Caco-2 (cell line): ENCODE measurements at regions not wholly inside any gene's neighbourhood (a gene's known extent, or its start where the extent isn't known, plus 50 kb on each side); places are given as distances from the start of the nearest gene placed in this dataset.

Experiments used
- BruUV-seq: library from RNA; stranded (reverse); fragments of 400-500 nt; replicated peaks from 2 replicates; lab custom pipeline; 2021; lab: Mats Ljungman, UMichigan
- CTCF ChIA-PET: fragments of 300-600 bp; sonication (Branson Sonifier 250); formaldehyde crosslinking; loops from one replicate; lab custom pipeline; 2022; ENCODE audit warnings: antibody characterized with exemption; lab: Charles Lee
- POLR2A ChIA-PET: fragments of 300-600 bp; sonication (Branson Sonifier 250); formaldehyde crosslinking; loops from one replicate; lab custom pipeline; 2022; ENCODE audit warnings: antibody characterized with exemption; lab: Charles Lee
- DNase-seq, 2 experiments: peaks; one replicate each; pipeline versions ENCODE4 v3.0.0 to v3.0.0-alpha.2; 2020 to 2022
- H3K27me3 ChIP-seq: replicated peaks from 2 replicates; pipeline ENCODE4 v1.6.0; 2011; ENCODE audit warnings: low read length; ENCODE audit not compliant: control insufficient read depth, insufficient read depth
- H3K36me3 ChIP-seq: 2 replicates; pipeline ENCODE4 v1.5.1; 2011; ENCODE audit warnings: low read length; ENCODE audit not compliant: control insufficient read depth, insufficient read depth
- H3K4me1 ChIP-seq: fragments of 250-450 bp; sonication (Bioruptor Pico); 2 replicates; pipeline ENCODE4 v1.5.1; 2020; ENCODE audit warnings: mild to moderate bottlenecking
- H3K4me3 ChIP-seq: 2 replicates; pipeline ENCODE4 v1.5.1; 2011; ENCODE audit warnings: low read depth, mild to moderate bottlenecking, control low read depth, low read length
- H3K9me3 ChIP-seq: fragments of 250-450 bp; sonication (Bioruptor Pico); 2 replicates; pipeline ENCODE4 v1.5.1; 2020; ENCODE audit warnings: mild to moderate bottlenecking, moderate library complexity
- H3K27ac Mint-ChIP-seq: one replicate; pipeline ENCODE4 v1.8.0; 2022; ENCODE audit warnings: mixed read lengths; ENCODE audit not compliant: unreplicated experiment
- H3K27me3 Mint-ChIP-seq: one replicate; pipeline ENCODE4 v1.8.0; 2022; ENCODE audit warnings: mixed read lengths; ENCODE audit not compliant: insufficient read depth, unreplicated experiment
- H3K36me3 Mint-ChIP-seq: one replicate; pipeline ENCODE4 v1.8.0; 2022; ENCODE audit warnings: mild to moderate bottlenecking, mixed read lengths; ENCODE audit not compliant: insufficient read depth, unreplicated experiment
- H3K4me1 Mint-ChIP-seq: one replicate; pipeline ENCODE4 v1.8.0; 2022; ENCODE audit warnings: low read depth, mixed read lengths; ENCODE audit not compliant: unreplicated experiment
- H3K4me3 Mint-ChIP-seq: one replicate; pipeline ENCODE4 v1.8.0; 2022; ENCODE audit warnings: mild to moderate bottlenecking, moderate library complexity, mixed read lengths; ENCODE audit not compliant: unreplicated experiment
- H3K9me3 Mint-ChIP-seq: one replicate; pipeline ENCODE4 v1.8.0; 2022; ENCODE audit warnings: mixed read lengths; ENCODE audit not compliant: unreplicated experiment
- CTCF ChIP-seq, 2 experiments: fragments of 200-600 bp in 1 of 2; IDR thresholded peaks; 1 replicate in 1 of 2; 2 replicates in 1 of 2; pipeline versions ENCODE4 v1.5.1 to v1.8.0; 2011 to 2022; ENCODE audit warnings: antibody characterized with exemption in 1 of 2, control low read depth in 1 of 2, inconsistent platforms in 1 of 2, low read depth in 1 of 2, low read length in 1 of 2, mild to moderate bottlenecking in 1 of 2, moderate library complexity in 1 of 2; ENCODE audit not compliant: insufficient read depth in 1 of 2, severe bottlenecking in 1 of 2, unreplicated experiment in 1 of 2
- intact Hi-C: fragments of 100-400 bp; cut with micrococcal nuclease; formaldehyde crosslinking; loops from one replicate; pipeline ENCODE4 v1.10.0; 2022; ENCODE audit not compliant: unreplicated experiment

GRCh38 chr14:39851202-39851601, 419.0 kb upstream of the FBXO33 start:
- Mint-ChIP-seq H3K36me3 (no peaks in the 10 kb centered on the region), H3K4me1 (no peaks in the 10 kb centered on the region), H3K4me3 (no peak overlapping the region), H3K27me3 (no peaks in the 10 kb centered on the region), H3K27ac (no peak overlapping the region), H3K9me3 (no peaks in the 10 kb centered on the region)
- Histone ChIP-seq H3K27me3 (no peaks in the 10 kb centered on the region), H3K36me3 (no peaks in the 10 kb centered on the region), H3K4me1 (no peaks in the 10 kb centered on the region), H3K9me3 (no peaks in the 10 kb centered on the region), H3K4me3 (no peak overlapping the region)
- ChIA-PET CTCF (no interaction called here), POLR2A (no interaction called here)
- no peak for DNase-seq
- intact Hi-C loops: no loop called here
- BruUV-seq: no TSS peak
- no peak for TF ChIP-seq CTCF (IDR thresholded peaks at IDR 0.05; ENCODE audit: insufficient read depth in 1 of 2, low read depth in 1 of 2, low read length in 1 of 2, severe bottlenecking in 1 of 2, unreplicated experiment in 1 of 2)

DNA sequence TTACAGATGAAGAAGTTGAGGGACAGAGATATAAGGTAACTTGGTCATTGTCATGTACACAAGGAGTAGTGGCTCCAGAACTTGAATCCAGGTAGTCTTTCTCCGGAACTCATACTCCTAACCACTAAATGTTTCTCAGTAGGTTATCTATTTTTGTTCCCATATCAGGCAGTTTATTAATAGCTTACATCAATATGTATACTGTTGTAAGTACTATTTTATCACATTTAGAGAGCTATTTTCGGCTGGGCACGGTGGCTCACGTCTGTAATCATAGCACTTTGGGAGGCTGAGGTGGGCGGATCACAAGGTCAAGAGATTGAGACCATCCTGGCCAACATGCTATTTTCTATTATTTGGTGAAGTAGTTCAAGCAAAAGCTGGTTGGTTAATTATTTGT, 415.6 kb upstream of the FBXO33 start:
- POLR2A ChIA-PET: interaction anchor here (1.0 kb wide), 1 partner anchor 56 kb away, joined by 3 read pairs; no protein-coding TSS in a partner anchor
- H3K27me3 Mint-ChIP-seq: no peaks in the 10 kb centered on the region
- no peak for DNase-seq
- no peaks in the 10 kb centered on the region for H3K9me3 Mint-ChIP-seq
- H3K4me1 Mint-ChIP-seq: peaks cover 5% of the 10 kb centered on the region
- H3K27me3 ChIP-seq: no peaks in the 10 kb centered on the region
- no TSS peak for BruUV-seq
- H3K36me3 Mint-ChIP-seq: no peaks in the 10 kb centered on the region
- CTCF ChIA-PET: no interaction called here
- H3K4me3 ChIP-seq: no peak overlapping the region
- TF ChIP-seq CTCF (IDR thresholded peaks at IDR 0.05; ENCODE audit: insufficient read depth in 1 of 2, low read depth in 1 of 2, low read length in 1 of 2, severe bottlenecking in 1 of 2, unreplicated experiment in 1 of 2): no peak
- no peaks in the 10 kb centered on the region for H3K9me3 ChIP-seq
- H3K4me3 Mint-ChIP-seq: no peak overlapping the region
- H3K4me1 ChIP-seq: no peaks in the 10 kb centered on the region
- H3K27ac Mint-ChIP-seq: no peak overlapping the region
- no peaks in the 10 kb centered on the region for H3K36me3 ChIP-seq
- intact Hi-C loops: no loop called here

DNA sequence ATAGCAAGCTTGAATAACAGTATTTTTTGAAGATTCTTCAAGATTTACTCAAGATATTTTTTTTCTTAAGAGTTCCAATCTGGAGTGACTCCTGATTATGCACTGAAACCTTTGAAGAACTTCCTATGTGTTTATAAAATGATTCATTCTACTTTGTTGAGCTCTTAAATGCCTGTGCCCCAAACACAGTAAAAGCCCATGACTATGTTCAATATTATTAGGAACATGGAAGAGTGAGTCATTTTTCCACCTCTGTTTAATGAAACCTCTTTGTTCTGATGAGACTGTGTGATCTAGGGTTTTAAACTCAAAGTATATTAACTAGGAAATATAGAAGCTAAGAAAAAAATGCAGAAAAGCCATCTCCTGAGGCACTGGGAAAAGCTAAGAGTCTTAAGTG, 415.0 kb upstream of the FBXO33 start:
- Mint-ChIP-seq H3K36me3 (no peaks in the 10 kb centered on the region), H3K27me3 (no peaks in the 10 kb centered on the region), H3K27ac (no peak overlapping the region), H3K4me3 (no peak overlapping the region), H3K4me1 (peaks cover 5% of the 10 kb centered on the region), H3K9me3 (no peaks in the 10 kb centered on the region)
- BruUV-seq: no TSS peak
- H3K27me3 ChIP-seq: no peaks in the 10 kb centered on the region
- no peak for TF ChIP-seq CTCF (IDR thresholded peaks at IDR 0.05; ENCODE audit: insufficient read depth in 1 of 2, low read depth in 1 of 2, low read length in 1 of 2, severe bottlenecking in 1 of 2, unreplicated experiment in 1 of 2)
- no peak overlapping the region for H3K4me3 ChIP-seq
- ChIA-PET CTCF (no interaction called here), POLR2A (interaction anchor here (1.0 kb wide), 1 partner anchor 56 kb away, joined by 3 read pairs; no protein-coding TSS in a partner anchor)
- no peaks in the 10 kb centered on the region for H3K9me3 ChIP-seq
- H3K4me1 ChIP-seq: no peaks in the 10 kb centered on the region
- no peak for DNase-seq
- H3K36me3 ChIP-seq: no peaks in the 10 kb centered on the region
- intact Hi-C loops: no loop called here
